Lung (tissue), 11 donors: ENCODE measurements at regions not wholly inside any gene's neighbourhood (a gene's known extent, or its start where the extent isn't known, plus 50 kb on each side); places are given as distances from the start of the nearest gene placed in this dataset.
A peak's percentile ranks its signal among the peaks of the same experiment; 100 is the strongest.

Experiments used
- ATAC-seq: fragments of 200-7000 bp; cut with Tn5 transposase; one replicate; pipeline ENCODE4 v1.9.1; 2020; ENCODE audit warnings: moderate number of reproducible peaks; ENCODE audit not compliant: insufficient read depth, low FRiP score
- DNase-seq, 3 donors: peaks; one replicate each; pipeline ENCODE4 v3.0.0-alpha.2; 2013 to 2017
- H3K27ac ChIP-seq, 2 donors: one replicate each; pipeline ENCODE4 v1.5.1; 2013; ENCODE audit warnings: mild to moderate bottlenecking in 2 of 2, moderate library complexity in 2 of 2, control low read depth in 1 of 2, inconsistent platforms in 1 of 2, low read depth in 1 of 2, low read length in 1 of 2
- H3K27me3 ChIP-seq, 3 donors: one replicate each; pipeline ENCODE4 v1.5.1; 2013; ENCODE audit warnings: low read length in 2 of 3; ENCODE audit not compliant: control insufficient read depth in 3 of 3, insufficient read depth in 3 of 3
- H3K36me3 ChIP-seq, 4 donors: one replicate each; pipeline ENCODE4 v1.5.1; 2013; ENCODE audit warnings: low read length in 4 of 4, mild to moderate bottlenecking in 1 of 4, moderate library complexity in 1 of 4; ENCODE audit not compliant: control insufficient read depth in 4 of 4, insufficient read depth in 4 of 4
- H3K4me1 ChIP-seq, 5 donors: one replicate each; pipeline ENCODE4 v1.5.1; 2013; ENCODE audit warnings: low read length in 5 of 5, mild to moderate bottlenecking in 2 of 5, moderate library complexity in 1 of 5; ENCODE audit not compliant: control insufficient read depth in 5 of 5, insufficient read depth in 5 of 5
- H3K4me3 ChIP-seq: one replicate; pipeline ENCODE4 v1.5.1; 2013; ENCODE audit warnings: mild to moderate bottlenecking, control low read depth, moderate library complexity
- H3K9ac ChIP-seq, 2 donors: one replicate each; pipeline ENCODE4 v1.5.1; 2013; ENCODE audit warnings: low read length in 2 of 2, control low read depth in 1 of 2; ENCODE audit not compliant: insufficient read depth in 1 of 2
- H3K9me3 ChIP-seq, 4 donors: one replicate each; pipeline ENCODE4 v1.5.1; 2013; ENCODE audit warnings: low read length in 3 of 4, mild to moderate bottlenecking in 1 of 4, moderate library complexity in 1 of 4; ENCODE audit not compliant: control insufficient read depth in 4 of 4, insufficient read depth in 3 of 4
- WGBS, 2 donors: extraction: QIAGEN DNeasy Blood & Tissue Kit; methylation state at CpG; one replicate each; pipeline ENCODE4 v1.1.7; 2013; 5-methylcytosine and 5-hydroxymethylcytosine counted together
- TF ChIP-seq, protein P1 (sequence below): IDR thresholded peaks from 2 replicates; pipeline ENCODE4 v1.5.1; 2012; ENCODE audit warnings: mild to moderate bottlenecking; ENCODE audit errors: control extremely low read depth, extremely low read depth
- donor health status: control.
- donor health status: control.
- donor health status: Bipolar disorder and iron deficiency.
- donor health status: healthy.
- donor health status: DM: yes; HTN: yes; CAD: no.

DNA sequence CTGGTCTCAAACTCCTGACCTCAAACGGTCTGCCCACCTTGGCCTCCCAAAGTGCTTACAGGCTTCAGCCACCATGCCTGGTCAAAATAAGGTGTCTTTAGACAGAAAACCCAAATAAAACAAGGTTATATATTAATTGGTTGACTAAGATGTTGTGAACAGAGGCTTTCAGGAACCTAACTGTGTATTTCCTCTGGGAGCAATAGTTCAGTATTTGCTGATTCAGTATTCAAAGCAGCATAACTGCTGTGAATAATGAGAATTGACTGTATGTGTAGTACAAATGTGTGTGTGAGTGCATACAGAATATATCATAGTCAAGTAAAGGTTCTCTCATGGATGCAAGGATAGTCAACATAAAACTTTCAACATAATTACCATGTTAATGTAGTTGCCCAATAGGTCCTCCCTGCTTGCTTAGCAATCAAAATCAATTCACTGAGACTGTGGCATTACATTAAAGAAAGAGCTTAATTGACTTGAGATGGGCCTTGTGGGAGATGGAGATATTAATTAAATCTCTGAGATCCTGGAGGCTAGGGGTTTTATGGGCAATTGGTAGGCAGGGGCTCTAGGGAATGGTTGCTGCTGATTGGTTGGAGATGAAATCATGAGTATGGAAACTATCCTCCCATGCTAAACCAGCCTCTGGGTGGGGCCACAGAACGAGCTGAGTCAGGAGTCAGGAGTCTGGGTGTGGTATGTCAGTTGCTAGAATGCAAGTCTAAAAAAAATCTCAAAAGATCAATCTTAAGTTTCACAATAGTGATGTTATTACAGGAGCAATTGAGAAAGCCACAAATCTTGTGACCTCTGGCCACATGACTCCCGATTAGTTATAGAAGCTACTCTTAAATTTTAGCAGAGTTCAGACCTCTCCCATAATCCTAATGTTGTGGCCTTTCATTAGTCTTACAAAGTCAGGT, 162.7 kb downstream of the AKR1D1 start:
- ATAC-seq (no peak), DNase-seq (no peak)
- H3K9ac ChIP-seq = no peak overlapping the region
- H3K27ac ChIP-seq = no peak overlapping the region
- no peaks in the 10 kb centered on the region for H3K4me1 ChIP-seq
- H3K9me3 ChIP-seq = peaks cover 0 to 2% (median 0%) of the 10 kb centered on the region in 4 donors
- H3K27me3 ChIP-seq = no peaks in the 10 kb centered on the region
- TF ChIP-seq, protein P1, sequence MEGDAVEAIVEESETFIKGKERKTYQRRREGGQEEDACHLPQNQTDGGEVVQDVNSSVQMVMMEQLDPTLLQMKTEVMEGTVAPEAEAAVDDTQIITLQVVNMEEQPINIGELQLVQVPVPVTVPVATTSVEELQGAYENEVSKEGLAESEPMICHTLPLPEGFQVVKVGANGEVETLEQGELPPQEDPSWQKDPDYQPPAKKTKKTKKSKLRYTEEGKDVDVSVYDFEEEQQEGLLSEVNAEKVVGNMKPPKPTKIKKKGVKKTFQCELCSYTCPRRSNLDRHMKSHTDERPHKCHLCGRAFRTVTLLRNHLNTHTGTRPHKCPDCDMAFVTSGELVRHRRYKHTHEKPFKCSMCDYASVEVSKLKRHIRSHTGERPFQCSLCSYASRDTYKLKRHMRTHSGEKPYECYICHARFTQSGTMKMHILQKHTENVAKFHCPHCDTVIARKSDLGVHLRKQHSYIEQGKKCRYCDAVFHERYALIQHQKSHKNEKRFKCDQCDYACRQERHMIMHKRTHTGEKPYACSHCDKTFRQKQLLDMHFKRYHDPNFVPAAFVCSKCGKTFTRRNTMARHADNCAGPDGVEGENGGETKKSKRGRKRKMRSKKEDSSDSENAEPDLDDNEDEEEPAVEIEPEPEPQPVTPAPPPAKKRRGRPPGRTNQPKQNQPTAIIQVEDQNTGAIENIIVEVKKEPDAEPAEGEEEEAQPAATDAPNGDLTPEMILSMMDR = no peak
- H3K4me3 ChIP-seq = no peak overlapping the region
- WGBS, 2 donors = 64 to 67% methylated on average over 3 of the region's 3 CpGs
- H3K36me3 ChIP-seq = no peaks in the 10 kb centered on the region

DNA sequence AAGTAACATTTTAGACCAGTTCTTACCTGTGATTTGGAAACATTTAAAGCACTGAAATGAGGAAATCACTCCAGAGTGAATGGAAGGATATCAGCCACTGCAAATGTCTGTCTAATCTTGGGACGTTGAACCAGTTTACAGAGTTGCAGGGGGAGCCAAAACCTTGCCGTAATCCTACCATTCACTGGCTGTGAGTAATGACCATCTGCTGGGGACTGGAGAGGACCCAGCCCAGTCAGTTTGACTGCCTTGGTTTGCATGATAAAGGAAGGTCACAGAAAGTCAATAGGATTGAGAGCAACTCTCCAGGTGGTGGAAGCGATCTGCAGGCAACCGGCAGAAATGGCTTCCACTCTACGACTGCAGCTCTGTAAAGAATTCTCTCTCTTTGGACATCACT, 167.2 kb downstream of the AKR1D1 start:
- Histone ChIP-seq H3K27me3 (no peaks in the 10 kb centered on the region), H3K27ac (no peak overlapping the region), H3K9me3 (peaks cover 0 to 3% (median 0%) of the 10 kb centered on the region in 4 donors), H3K4me1 (peaks cover 0 to 6% (median 0%) of the 10 kb centered on the region in 5 donors), H3K4me3 (no peak overlapping the region), H3K9ac (no peak overlapping the region), H3K36me3 (no peaks in the 10 kb centered on the region)
- TF ChIP-seq, protein P1 = no peak
- 56 to 62% methylated on average over 5 of the region's 5 CpGs for WGBS, 2 donors
- DNase-seq (peak in 1 of 3 donors; percentile 33), ATAC-seq (no peak)

DNA sequence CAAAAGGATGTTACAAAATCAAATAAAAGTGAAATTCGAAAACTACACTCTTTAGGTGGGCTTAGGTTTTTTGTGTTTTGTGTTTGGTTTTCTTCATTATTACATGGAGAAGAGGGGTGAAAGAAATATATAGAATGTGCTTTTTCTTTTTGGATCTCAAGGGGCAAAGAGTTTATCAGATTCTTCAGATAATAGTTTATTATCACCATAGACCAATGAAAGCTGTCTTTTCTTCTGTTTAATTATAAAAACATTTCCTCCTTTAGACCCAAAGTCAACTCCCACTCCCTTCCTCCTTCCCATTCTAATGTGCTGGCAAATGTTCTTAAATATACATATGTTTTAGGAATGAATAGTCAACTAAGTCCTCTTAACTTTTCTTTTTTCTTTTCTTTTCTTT, 167.6 kb downstream of the AKR1D1 start:
- TF ChIP-seq, protein P1 = no peak
- Histone ChIP-seq H3K36me3 (no peaks in the 10 kb centered on the region), H3K9ac (no peak overlapping the region), H3K4me1 (peaks cover 0 to 6% (median 0%) of the 10 kb centered on the region in 5 donors), H3K9me3 (peaks cover 0 to 2% (median 0%) of the 10 kb centered on the region in 4 donors), H3K27me3 (no peaks in the 10 kb centered on the region), H3K27ac (no peak overlapping the region), H3K4me3 (no peak overlapping the region)
- DNase-seq (no peak), ATAC-seq (no peak)
- WGBS, 2 donors = 68 to 75% methylated on average over 1 of the region's 1 CpG
